GM18498 (cell line): ENCODE measurements at regions not wholly inside any gene's neighbourhood (a gene's known extent, or its start where the extent isn't known, plus 50 kb on each side); places are given as distances from the start of the nearest gene placed in this dataset.
"Not testable (repeated sequence)": the region's sequence is repeated elsewhere in the genome, so short reads cannot be mapped to it uniquely, and the experiment has no call there.

ENCODE experiments used
- ATAC-seq: cut with Tn5 transposase; IDR thresholded peaks from one replicate; pipeline ENCODE4 v1.9.1; 2021; ENCODE audit warnings: mild to moderate bottlenecking, moderate library complexity; ENCODE audit not compliant: unreplicated experiment

- ATAC-seq = no peak
Measured at GRCh38 chr21:36591326-36591970, 107.5 kb upstream of the SIM2 start.

GRCh38 chr21:36596174-36596573 lies 102.7 kb upstream of the SIM2 start:
- no peak for ATAC-seq

DNA sequence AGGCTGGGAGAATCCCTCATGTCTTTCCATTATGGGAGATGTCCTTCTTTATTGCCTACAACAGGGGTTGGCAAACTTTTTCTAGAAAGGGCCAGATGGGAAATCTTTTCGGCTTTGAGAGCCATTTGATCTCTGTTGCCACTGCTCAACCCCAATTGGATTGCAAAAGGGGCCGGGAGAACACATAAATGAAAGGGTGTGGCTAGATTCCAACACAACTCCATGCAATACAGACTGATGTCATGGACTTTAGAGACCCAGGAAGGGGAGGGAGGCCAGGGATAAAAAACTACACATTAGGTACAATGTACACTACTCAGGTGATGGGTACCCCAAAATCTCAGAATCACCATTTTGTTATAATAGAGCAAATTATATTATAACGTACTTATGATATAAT lies 97.6 kb upstream of the SIM2 start:
- no peak for ATAC-seq

GRCh38 chr21:36602735-36603134 lies 96.2 kb upstream of the SIM2 start:
- ATAC-seq = no peak

DNA sequence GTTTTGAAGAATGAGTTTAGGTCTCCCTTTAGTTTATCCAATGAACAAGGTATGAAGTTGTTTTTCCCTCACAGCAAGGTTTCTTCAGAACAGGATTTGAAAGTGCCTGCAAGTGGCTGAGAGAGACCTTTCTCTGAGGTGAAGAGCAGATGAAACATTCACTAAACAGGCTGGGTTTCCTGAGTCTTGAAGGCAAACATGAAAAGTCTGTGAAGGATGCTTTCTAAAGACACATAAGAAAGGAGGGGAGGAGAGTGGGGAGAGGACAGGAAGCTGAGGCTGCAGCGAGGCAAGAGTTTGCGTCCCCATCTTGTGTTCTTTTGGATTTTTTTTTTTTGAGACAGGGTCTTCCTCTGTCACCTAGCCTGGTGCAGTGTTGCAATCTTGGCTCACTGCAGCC lies 95.7 kb upstream of the SIM2 start:
- ATAC-seq = no peak

- ATAC-seq = no peak
Measured at GRCh38 chr21:36605426-36605825, 93.5 kb upstream of the SIM2 start.

- no peak for ATAC-seq
Measured at GRCh38 chr21:36606287-36606982, 92.5 kb upstream of the SIM2 start.

DNA sequence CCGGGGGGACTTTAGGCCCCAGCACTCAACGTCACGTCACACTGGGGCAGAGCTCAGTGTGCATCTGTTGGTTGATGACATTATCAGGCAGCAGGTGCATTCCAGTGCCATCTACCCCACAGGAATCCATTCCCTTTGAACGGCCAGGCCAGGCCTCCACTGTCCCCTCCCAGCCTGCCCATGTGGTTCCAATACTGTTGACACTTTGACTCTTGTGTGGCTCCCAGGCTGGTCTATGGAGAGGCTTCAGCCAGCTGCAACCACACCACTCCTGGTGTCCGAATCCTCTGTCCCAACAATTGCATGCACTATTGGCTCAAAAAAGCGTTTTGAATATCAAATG lies 92.0 kb upstream of the SIM2 start:
- ATAC-seq = no peak

DNA sequence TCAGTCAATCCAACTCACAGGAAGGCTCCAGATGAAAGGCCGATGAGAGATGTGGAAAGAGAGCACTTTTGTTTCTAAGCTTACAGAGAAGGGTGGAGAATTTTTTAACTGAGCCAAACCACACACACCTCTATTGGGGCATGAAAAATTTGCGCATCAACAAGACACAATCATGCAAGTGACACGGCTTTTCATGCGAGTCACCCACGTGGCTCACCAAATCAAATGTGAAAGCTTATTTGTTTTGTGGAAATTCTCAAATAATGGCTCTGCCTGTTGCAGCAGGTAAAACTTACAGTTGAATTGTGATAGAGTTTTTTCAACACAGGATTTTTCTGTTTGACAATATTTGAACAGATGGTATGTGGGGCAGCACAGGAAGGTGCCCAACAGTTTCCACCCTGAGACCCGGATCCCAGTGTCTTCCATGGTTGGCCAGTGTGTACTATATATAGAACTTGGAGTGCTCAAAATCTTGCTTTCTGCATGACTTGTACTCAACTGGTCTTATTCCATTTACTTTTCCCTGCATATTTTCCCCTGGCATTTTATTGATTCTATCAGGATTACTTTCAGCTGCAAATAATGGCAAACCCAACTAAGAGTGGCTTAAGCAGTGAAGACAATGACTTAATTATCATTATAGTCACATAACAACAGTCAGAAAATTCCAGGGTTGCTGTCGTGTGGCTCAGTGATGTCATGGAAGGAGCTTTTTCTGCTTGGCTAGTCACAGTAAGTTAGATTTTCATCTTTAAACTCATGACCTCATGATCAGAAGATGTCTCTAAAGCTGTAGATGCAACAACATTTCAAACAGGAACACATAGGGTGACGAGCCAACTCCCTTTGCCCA lies 90.6 kb upstream of the SIM2 start:
- ATAC-seq = no peak

DNA sequence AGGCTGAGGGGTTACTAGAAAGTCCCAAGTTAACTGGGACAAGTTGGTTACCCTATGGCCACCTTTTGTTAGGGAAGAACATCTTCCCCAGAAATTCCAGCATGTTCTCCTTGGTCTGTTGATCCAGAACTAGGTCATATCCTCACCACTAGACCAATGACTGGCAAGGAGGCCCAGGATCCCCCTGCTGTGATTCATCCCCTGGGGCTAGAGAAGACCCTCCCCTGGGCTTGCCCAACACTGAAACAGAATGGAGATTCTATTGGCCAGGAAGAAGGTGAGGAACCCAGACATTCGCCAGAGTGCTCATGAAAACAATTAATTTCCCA lies 90.1 kb upstream of the SIM2 start:
- ATAC-seq = no peak

DNA sequence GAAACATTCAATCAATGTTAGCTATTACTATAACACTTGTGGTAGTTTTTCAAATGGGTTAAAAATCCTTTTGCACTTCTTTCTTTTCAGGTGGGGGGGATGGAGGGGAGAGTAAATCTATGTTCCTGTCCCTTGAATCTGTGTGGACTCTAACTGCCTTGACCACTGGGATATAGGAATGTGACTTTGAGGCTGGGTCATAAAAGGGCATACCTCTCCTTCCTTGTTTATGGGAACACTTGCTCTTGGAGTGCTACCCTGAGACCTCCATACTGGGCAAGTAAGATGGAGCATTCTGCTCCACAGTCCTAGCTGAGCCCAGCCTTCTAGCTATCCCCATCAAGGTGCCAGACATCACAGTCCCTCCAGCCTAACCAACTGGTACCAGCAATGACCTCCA lies 89.3 kb upstream of the SIM2 start:
- ATAC-seq = no peak

DNA sequence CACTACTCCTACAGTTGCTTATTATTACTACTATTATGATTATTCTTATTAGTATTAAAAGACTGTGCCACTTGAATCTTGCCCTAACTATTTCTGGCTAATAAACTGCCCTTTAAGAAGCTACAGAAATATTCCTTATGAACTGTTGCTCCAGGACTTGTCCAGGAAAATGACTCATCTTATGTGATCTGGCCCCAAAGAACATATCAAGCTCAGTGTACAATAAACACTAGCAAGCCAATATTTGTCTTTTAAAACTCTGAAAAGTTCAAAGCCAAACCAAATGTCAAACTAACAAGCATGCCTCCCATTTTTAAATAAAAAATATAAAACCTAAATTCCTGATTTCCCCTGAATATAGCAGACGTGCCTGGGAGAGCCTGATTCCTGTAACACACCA lies 88.7 kb upstream of the SIM2 start:
- ATAC-seq = no peak

DNA sequence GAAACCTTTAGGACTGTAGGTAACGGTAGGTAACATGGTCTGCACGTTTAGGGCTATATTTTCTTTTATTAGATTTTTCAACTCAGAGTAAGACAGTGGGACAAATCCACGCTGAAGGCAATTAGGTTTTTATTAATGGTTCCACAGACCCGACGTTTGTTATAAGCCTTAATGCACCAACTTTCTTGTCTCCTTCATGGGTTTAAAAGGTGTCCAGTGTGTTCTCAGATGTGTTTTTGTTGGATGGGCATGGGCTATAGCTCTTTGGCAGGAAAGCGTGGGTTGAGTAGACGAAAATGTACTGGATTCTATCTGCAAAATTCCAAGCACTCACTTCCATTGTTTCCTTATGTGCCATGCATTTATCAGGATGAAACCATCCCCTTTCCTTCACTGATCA lies 88.0 kb upstream of the SIM2 start:
- no peak for ATAC-seq

DNA sequence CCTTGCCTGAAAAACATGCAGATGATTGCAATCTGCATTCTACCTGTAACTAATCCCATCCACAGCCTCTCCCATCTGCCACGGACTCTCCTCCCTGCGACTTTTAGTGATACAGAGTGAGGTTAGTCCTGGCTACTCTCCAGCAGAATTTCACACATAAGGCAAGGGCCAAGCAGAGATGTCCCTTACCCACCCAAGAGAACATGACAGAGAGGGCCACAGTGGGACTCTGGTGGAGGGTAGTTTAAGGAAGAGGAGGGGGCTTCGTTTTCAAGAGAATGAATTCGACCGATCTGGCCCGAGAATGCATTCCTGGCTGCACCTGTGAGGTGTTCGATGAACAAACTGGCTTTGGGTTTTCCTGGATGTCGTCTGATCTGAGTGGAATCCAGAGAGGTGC lies 87.5 kb upstream of the SIM2 start:
- no peak for ATAC-seq

GRCh38 chr21:36613059-36613458 lies 85.9 kb upstream of the SIM2 start:
- no peak for ATAC-seq

DNA sequence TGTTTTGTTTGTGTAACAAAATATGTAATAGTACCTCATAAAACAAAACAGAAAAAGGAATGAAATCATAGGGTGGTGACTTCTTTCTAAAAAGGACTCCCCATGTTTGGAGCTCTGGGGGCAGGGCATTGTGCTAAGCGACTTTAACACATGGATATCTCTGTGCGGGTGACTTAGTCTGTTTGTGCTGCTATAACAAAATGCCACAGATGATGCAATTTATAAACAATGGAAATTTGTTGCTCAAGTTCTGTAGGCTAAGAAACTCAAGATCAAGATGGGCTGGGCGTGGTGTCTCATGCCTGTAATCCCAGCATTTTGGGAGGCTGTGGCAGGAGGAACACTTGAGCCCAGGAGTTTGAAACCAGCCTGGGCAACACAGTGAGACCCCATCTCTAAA lies 85.4 kb upstream of the SIM2 start:
- no peak for ATAC-seq

DNA sequence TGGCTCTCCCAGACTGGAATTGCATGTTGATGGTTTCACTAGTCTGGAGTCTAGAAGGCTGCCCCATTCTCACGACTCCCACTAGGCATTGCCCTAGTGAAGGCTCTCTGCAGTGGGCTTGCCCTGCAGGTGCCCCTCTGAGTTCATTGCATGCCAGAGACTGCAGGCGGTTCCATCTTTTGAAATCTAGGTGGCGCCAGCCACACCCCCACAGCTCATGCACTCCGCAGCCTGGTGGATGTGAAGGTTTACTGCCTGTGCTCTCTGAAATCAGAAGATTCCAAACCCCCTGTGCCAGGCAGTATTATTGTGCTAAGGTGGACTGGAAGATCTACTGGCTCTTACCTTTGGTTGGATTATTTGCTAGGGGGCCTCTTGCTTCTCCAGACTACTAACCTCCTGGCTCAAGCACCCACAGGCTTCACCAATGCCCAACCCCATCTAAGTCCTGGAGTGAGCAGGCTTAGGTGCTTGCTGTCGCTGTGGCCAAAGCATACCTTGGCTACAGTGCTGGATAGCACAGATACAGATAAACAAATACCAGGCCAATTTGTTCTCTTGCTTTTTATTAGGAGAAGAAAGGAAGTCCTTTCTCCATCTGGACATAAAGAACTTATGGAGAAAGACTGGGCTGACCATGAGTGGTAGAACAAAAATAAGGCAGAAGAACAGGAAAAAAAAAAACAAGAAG lies 83.5 kb upstream of the SIM2 start:
- no peak for ATAC-seq

DNA sequence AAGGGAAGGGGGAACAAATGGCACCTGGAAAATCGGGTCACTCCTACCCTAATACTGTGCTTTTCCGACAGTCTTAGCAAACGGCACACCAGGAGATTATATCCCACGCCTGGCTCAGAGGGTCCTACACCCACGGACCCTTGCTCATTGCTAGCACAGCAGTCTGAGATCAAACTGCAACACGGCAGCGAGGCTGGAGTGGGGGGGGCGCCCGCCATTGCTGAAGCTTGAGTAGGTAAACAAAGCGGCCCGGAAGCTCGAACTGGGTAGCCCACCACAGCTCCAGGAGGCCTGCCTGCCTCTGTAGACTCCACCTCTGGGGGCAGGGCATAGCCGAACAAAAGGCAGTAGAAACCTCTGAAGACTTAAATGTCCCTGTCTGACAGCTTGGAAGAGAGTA lies 82.1 kb upstream of the SIM2 start:
- ATAC-seq = not testable (repeated sequence)

GRCh38 chr21:36621794-36622193 lies 77.1 kb upstream of the SIM2 start:
- ATAC-seq = not testable (repeated sequence)

- no peak for ATAC-seq
Measured at GRCh38 chr21:36624105-36624504, 74.8 kb upstream of the SIM2 start.

DNA sequence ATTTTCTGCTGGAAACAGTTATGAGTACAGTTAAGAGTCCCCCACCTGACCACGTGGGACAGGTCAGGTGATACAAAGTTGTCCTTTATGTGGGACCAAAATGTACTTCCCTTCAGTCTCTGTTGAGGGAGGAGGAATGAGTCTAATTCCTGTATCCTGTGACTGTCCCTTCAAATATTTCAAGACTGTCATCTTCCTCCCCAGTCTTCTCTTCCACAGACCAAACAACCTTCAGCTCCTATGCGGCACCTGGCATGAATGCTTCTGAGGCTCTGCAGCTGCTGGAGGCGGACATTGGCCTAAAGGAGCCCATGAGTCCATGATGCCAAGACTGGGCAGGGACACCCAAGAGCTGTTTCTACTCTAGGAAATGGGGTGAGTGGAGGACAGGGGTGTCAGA lies 72.1 kb upstream of the SIM2 start:
- no peak for ATAC-seq

- no peak for ATAC-seq
Measured at GRCh38 chr21:36627242-36627641, 71.7 kb upstream of the SIM2 start.
